ENCODE measurements at regions not wholly inside any gene's neighbourhood (a gene's known extent, or its start where the extent isn't known, plus 50 kb on each side); places are given as distances from the start of the nearest gene placed in this dataset.

GRCh38 chr14:61106271-61106958 lies 125.4 kb downstream of the SLC38A6 start:
- DNase-seq: no peak

- DNase-seq: no peak
Measured at GRCh38 chr14:61104358-61104757, 123.3 kb downstream of the SLC38A6 start.

- peak; percentile 3 for DNase-seq
Measured at GRCh38 chr14:61103541-61104339, 122.7 kb downstream of the SLC38A6 start.

GRCh38 chr14:61102549-61103466 lies 121.8 kb downstream of the SLC38A6 start:
- no peak for DNase-seq
